Thyroid gland (tissue), 4 donors: ENCODE measurements at regions not wholly inside any gene's neighbourhood (a gene's known extent, or its start where the extent isn't known, plus 50 kb on each side); places are given as distances from the start of the nearest gene placed in this dataset.

Source experiments
- DNase-seq, 2 donors: peaks; one replicate each; pipeline ENCODE4 v3.0.0-alpha.2; 2019
- H3K27ac ChIP-seq, 3 donors: fragments of 200-600 bp; sonication (generic); 1 replicate in 2 of 3; 2 replicates in 1 of 3; pipeline ENCODE4 v1.5.1; 2016 to 2019; ENCODE audit warnings: mild to moderate bottlenecking in 1 of 3, moderate library complexity in 1 of 3
- H3K27me3 ChIP-seq: fragments of 200-600 bp; sonication (generic); one replicate; pipeline ENCODE4 v1.5.1; 2019
- H3K36me3 ChIP-seq, 2 donors: fragments of 200-600 bp; sonication (generic); one replicate each; pipeline ENCODE4 v1.5.1; 2016 to 2019
- H3K4me1 ChIP-seq, 2 donors: fragments of 200-600 bp; sonication (generic); one replicate each; pipeline ENCODE4 v1.5.1; 2017 to 2019
- H3K4me3 ChIP-seq, 3 donors: fragments of 200-600 bp; sonication (generic); replicated peaks in 1 of 3; 1 replicate in 2 of 3; 2 replicates in 1 of 3; pipeline ENCODE4 v1.5.1; 2016; ENCODE audit warnings: mild to moderate bottlenecking in 1 of 3
- H3K9me3 ChIP-seq: fragments of 200-600 bp; sonication (generic); one replicate; pipeline ENCODE4 v1.5.1; 2017
- CTCF ChIP-seq, 6 experiments: fragments of 200-600 bp in 3 of 6; fragments of 450-650 bp in 3 of 6; sonication (generic) in 3 of 6; IDR thresholded peaks; one replicate each; pipeline ENCODE4 v1.5.1; 2016 to 2019; ENCODE audit warnings: antibody characterized with exemption in 6 of 6, mild to moderate bottlenecking in 2 of 6, inconsistent platforms in 1 of 6, moderate library complexity in 1 of 6
- POLR2A ChIP-seq, 2 donors: fragments of 450-650 bp; IDR thresholded peaks; one replicate each; pipeline ENCODE4 v1.6.1; 2017; ENCODE audit warnings: antibody characterized with exemption in 2 of 2, mild to moderate bottlenecking in 2 of 2, moderate library complexity in 1 of 2
- WGBS, 2 donors: methylation state at CpG; one replicate each; pipeline ENCODE4 v1.1.5; 2017; 5-methylcytosine and 5-hydroxymethylcytosine counted together
- intact Hi-C: fragments of 100-400 bp; cut with DNase I; formaldehyde crosslinking; loops from one replicate; pipeline ENCODE4 v1.15.1; 2023

- Histone ChIP-seq H3K36me3 (no peaks in the 10 kb centered on the region), H3K27me3 (no peaks in the 10 kb centered on the region), H3K9me3 (no peaks in the 10 kb centered on the region), H3K4me1 (no peaks in the 10 kb centered on the region), H3K4me3 (no peak overlapping the region), H3K27ac (no peak overlapping the region)
- DNase-seq, result no peak
- 86 to 92% methylated on average over 10 of the region's 10 CpGs for WGBS, 2 donors
- intact Hi-C loops, result no loop called here
- TF ChIP-seq CTCF (IDR thresholded peaks at IDR 0.05) (no peak), POLR2A (IDR thresholded peaks at IDR 0.05) (no peak)
Observed at GRCh38 chr2:239671471-239671870, 270.7 kb upstream of the HDAC4 start.

GRCh38 chr2:239670463-239671120, 269.8 kb upstream of the HDAC4 start:
- H3K36me3 ChIP-seq, result no peaks in the 10 kb centered on the region
- no peaks in the 10 kb centered on the region for H3K4me1 ChIP-seq
- intact Hi-C loops, result no loop called here
- TF ChIP-seq CTCF (IDR thresholded peaks at IDR 0.05) (no peak), POLR2A (IDR thresholded peaks at IDR 0.05) (no peak)
- 80 to 86% methylated on average over 7 of the region's 7 CpGs for WGBS, 2 donors
- no peaks in the 10 kb centered on the region for H3K27me3 ChIP-seq
- no peaks in the 10 kb centered on the region for H3K9me3 ChIP-seq
- no peak overlapping the region for H3K27ac ChIP-seq
- DNase-seq, result no peak
- H3K4me3 ChIP-seq, result no peak overlapping the region

DNA sequence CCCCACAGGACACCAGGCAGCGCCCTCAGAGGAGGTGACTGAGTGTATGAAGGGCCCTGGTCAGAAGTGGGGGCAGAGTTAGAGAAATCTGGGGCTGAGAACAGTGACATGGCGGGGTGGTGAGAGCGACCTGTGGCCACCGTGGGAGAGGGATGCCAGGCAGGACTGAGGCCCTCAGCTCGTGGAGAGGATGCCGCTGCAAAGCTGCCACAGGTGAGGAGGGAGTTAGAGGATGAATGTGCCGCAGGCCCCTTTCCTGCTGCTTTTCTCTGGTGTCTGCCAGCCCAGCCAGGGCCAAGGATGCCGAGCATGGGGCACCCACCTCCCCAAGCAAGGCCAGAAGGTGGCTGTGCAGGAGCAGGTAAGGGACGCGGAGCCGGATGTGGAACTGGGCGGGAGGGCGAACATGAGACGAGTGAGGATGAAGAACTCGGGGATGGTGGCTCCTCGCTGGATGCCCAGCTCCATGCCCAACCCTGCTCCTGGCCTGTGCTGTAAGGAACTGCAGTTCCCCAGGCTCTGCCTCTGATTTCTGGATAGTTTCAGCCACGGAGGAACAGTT, 269.2 kb upstream of the HDAC4 start:
- H3K4me3 ChIP-seq, result no peak overlapping the region
- no peak for TF ChIP-seq POLR2A (IDR thresholded peaks at IDR 0.05)
- no peak for TF ChIP-seq CTCF (IDR thresholded peaks at IDR 0.05)
- 89 to 94% methylated on average over 16 to 17 of the region's 17 CpGs for WGBS, 2 donors
- H3K9me3 ChIP-seq, result no peaks in the 10 kb centered on the region
- no peaks in the 10 kb centered on the region for H3K36me3 ChIP-seq
- intact Hi-C loops, result no loop called here
- no peaks in the 10 kb centered on the region for H3K27me3 ChIP-seq
- H3K4me1 ChIP-seq, result no peaks in the 10 kb centered on the region
- no peak for DNase-seq
- no peak overlapping the region for H3K27ac ChIP-seq

DNA sequence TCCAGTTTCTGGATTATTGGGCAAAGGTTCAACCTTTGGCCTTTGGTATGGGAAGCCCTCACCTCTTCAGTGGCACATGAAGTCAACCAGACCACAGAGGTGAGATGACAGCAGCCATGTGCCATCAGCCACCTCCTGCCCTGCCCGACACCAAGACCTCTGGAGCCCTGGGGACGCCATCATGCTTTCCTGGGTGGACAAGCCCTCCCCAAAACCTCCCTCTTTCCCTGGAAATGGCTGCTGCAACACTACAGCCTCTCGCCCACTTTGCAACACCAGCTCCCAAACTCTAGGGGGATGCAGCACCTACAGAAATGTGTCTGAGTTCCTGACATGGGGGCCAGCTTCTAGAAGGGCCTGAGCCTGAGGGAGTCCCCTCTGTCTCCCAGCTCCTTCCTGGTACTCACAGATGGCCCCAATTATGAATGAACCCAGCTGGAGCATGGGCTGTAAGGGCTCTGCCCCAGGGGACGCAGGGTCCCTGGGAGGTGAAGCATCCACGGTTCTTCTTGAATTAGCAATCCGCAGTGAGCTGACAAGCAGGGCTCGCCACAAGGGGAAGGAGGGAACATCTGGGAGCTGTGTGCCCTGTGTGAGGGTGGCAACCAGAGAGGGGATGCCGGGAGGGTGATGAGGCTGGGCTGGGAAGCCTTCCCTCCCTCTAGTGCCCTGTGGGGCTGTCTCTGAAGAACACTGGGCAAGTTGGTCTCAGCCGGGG, 268.5 kb upstream of the HDAC4 start:
- Histone ChIP-seq H3K4me1 (no peaks in the 10 kb centered on the region), H3K9me3 (no peaks in the 10 kb centered on the region), H3K27ac (no peak overlapping the region), H3K4me3 (no peak overlapping the region), H3K27me3 (no peaks in the 10 kb centered on the region), H3K36me3 (no peaks in the 10 kb centered on the region)
- no peak for DNase-seq
- intact Hi-C loops, result no loop called here
- 81 to 97% methylated on average over 3 to 5 of the region's 9 CpGs for WGBS, 2 donors
- no peak for TF ChIP-seq POLR2A (IDR thresholded peaks at IDR 0.05)
- TF ChIP-seq CTCF (IDR thresholded peaks at IDR 0.05), result no peak

DNA sequence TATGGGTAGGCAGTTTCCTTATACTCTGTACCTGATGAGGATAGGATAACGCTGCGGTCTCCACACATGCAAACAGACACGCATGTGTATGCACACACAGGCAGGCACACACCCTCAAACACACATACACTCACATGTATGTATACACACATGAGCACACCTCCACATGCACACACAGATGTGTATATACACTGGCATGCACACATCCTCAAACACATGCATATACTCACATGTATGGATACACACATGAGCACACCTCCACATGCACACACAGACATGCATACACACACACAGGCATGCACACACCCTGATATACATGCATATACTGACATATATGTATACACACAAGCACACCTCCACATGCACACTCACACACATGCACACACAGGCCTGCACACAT, 267.8 kb upstream of the HDAC4 start:
- Histone ChIP-seq H3K4me1 (no peaks in the 10 kb centered on the region), H3K27ac (no peak overlapping the region), H3K36me3 (no peaks in the 10 kb centered on the region), H3K9me3 (no peaks in the 10 kb centered on the region), H3K4me3 (no peak overlapping the region), H3K27me3 (no peaks in the 10 kb centered on the region)
- 91 to 100% methylated on average over 3 of the region's 3 CpGs for WGBS, 2 donors
- intact Hi-C loops, result no loop called here
- no peak for DNase-seq
- TF ChIP-seq POLR2A (IDR thresholded peaks at IDR 0.05) (no peak), CTCF (IDR thresholded peaks at IDR 0.05) (no peak)
